ENCODE measurements at regions not wholly inside any gene's neighbourhood (a gene's known extent, or its start where the extent isn't known, plus 50 kb on each side); places are given as distances from the start of the nearest gene placed in this dataset.

DNA sequence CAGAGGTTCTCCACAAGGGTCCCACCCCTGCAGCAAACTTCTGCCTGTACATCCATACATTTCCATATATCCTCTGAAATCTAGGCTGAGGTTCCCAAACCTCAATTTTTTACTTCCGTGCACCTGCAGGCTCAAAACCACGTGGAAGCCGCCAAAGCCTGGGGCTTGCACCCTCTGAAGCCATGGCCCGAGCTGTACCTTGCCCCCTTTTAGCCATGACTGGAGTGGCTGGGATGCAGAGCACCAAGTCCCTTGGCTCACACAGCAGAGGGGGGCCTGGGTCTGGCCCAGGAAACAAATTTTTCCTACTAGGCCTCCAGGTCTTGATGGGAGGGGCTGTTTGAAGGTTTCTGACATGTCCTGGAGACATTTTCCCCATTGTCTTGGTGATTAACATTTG is 84.4 kb downstream of the FSCB start:
- POLR2A ChIA-PET = no interaction called here

DNA sequence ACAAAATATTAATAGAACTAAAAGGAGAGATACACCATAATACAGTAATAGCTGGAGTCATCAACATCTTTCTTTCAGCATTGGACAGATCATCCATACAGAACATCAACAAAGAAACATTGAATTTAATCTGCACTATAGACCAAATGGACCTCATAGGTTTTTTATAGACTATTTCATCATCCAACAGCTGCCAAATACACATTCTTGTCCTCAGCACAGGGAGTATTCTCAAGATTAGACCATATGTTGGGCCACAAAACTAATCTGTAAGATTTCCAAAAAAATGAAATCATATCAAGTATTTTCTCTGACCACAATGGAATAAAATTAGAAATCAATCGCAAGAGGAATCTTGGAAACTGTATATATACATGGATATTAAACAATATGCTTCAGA is 86.9 kb downstream of the FSCB start:
- CTCF ChIA-PET = no interaction called here
- DNase-seq (ENCODE audit: low read depth, low spot score) = no peak
- POLR2A ChIA-PET = no interaction called here
- TF ChIP-seq, protein P1, sequence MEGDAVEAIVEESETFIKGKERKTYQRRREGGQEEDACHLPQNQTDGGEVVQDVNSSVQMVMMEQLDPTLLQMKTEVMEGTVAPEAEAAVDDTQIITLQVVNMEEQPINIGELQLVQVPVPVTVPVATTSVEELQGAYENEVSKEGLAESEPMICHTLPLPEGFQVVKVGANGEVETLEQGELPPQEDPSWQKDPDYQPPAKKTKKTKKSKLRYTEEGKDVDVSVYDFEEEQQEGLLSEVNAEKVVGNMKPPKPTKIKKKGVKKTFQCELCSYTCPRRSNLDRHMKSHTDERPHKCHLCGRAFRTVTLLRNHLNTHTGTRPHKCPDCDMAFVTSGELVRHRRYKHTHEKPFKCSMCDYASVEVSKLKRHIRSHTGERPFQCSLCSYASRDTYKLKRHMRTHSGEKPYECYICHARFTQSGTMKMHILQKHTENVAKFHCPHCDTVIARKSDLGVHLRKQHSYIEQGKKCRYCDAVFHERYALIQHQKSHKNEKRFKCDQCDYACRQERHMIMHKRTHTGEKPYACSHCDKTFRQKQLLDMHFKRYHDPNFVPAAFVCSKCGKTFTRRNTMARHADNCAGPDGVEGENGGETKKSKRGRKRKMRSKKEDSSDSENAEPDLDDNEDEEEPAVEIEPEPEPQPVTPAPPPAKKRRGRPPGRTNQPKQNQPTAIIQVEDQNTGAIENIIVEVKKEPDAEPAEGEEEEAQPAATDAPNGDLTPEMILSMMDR (IDR thresholded peaks at IDR 0.05; ENCODE audit: low read depth, low read length) = no peak
- Histone ChIP-seq H3K9me3 (ENCODE audit: control insufficient read depth, insufficient read depth, low read length) (peaks cover 3% of the 10 kb centered on the region; the same call in 1 of the 2 replicates), H3K4me3 (ENCODE audit: low read depth, low read length) (no peak overlapping the region), H3K27me3 (ENCODE audit: control insufficient read depth, insufficient read depth, low read length) (no peaks in the 10 kb centered on the region), H3K27ac (ENCODE audit: low read depth, low read length) (no peak overlapping the region)

More for the DNA sequence above, 84.4 kb downstream of the FSCB start:
- no peak overlapping the region for H3K4me3 ChIP-seq (ENCODE audit: low read depth, low read length)
- no peak overlapping the region for H3K27ac ChIP-seq (ENCODE audit: low read depth, low read length)
- no peak for DNase-seq (ENCODE audit: low read depth, low spot score)
- TF ChIP-seq, protein P1 (IDR thresholded peaks at IDR 0.05; ENCODE audit: low read depth, low read length) = no peak
- peaks cover 3% of the 10 kb centered on the region; the same call in 1 of the 2 replicates for H3K9me3 ChIP-seq (ENCODE audit: control insufficient read depth, insufficient read depth, low read length)
- CTCF ChIA-PET = no interaction called here
- no peaks in the 10 kb centered on the region for H3K27me3 ChIP-seq (ENCODE audit: control insufficient read depth, insufficient read depth, low read length)

DNA sequence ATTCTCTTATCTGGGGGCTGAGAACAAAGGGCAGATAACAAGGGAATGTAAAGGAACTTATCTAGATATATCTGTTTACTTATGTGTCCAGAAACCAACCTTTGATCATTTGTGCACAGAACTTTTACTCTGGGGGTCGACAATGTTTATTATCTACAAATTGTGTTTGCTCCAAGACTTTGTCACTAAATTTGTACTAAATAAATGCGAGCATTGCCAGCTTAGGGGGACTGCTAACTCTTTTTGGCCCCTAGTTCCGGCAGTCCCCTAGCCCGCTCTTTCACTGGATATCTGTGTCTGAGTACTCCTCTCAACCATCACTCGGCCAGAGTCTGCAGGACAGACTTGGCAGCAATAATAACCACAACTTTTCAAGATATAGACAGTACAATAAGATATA is 88.2 kb downstream of the FSCB start:
- Histone ChIP-seq H3K27ac (ENCODE audit: low read depth, low read length) (no peak overlapping the region), H3K27me3 (ENCODE audit: control insufficient read depth, insufficient read depth, low read length) (no peaks in the 10 kb centered on the region), H3K4me3 (ENCODE audit: low read depth, low read length) (no peak overlapping the region), H3K9me3 (ENCODE audit: control insufficient read depth, insufficient read depth, low read length) (peaks cover 3% of the 10 kb centered on the region; the same call in 1 of the 2 replicates)
- no peak for DNase-seq (ENCODE audit: low read depth, low spot score)
- CTCF ChIA-PET = no interaction called here
- TF ChIP-seq, protein P1 (IDR thresholded peaks at IDR 0.05; ENCODE audit: low read depth, low read length) = no peak
- POLR2A ChIA-PET = no interaction called here

DNA sequence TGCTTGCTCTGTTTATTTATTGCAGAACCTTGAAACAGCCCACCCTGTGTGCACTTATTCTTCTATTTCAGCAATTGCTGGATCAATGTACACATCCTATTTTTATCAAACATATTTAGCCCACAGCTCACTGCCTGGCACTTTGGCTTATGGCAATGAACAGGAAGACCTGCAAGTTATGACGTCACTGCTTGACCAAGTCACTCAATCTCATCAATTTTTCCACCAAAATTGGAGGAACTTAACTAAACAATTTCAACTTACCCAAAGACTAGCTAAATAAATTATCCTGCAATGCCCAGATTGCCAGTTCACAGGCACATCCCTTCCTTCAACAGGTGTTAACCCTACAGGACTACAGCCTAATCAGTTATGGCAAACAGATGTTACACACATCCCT is 89.3 kb downstream of the FSCB start:
- no peak for DNase-seq (ENCODE audit: low read depth, low spot score)
- Histone ChIP-seq H3K9me3 (ENCODE audit: control insufficient read depth, insufficient read depth, low read length) (peaks cover 5% of the 10 kb centered on the region; the same call in 1 of the 2 replicates), H3K27me3 (ENCODE audit: control insufficient read depth, insufficient read depth, low read length) (no peaks in the 10 kb centered on the region), H3K4me3 (ENCODE audit: low read depth, low read length) (no peak overlapping the region), H3K27ac (ENCODE audit: low read depth, low read length) (no peak overlapping the region)
- ChIA-PET CTCF (no interaction called here), POLR2A (no interaction called here)
- TF ChIP-seq, protein P1 (IDR thresholded peaks at IDR 0.05; ENCODE audit: low read depth, low read length) = no peak

DNA sequence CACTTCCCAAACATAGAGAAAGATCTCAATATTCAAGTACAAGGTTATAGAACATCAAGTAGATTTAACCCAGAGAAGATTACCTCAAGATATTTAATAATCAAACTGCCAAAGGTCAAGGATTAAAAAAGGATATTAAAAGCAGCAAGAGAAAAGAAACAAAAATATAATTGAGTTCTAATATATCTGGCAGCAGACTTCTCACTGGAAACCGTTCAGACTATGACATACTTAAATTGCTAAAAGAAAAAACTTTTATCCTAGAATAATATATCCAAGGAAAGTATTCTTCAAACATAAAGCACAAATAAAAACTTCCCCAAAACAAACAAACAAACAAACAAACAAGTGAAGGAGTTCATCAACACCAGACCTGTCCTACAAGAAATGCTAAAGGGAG is 92.4 kb downstream of the FSCB start:
- TF ChIP-seq, protein P1 (IDR thresholded peaks at IDR 0.05; ENCODE audit: low read depth, low read length) = no peak
- POLR2A ChIA-PET = no interaction called here

More for the DNA sequence above, 92.4 kb downstream of the FSCB start:
- Histone ChIP-seq H3K4me3 (ENCODE audit: low read depth, low read length) (no peak overlapping the region), H3K27me3 (ENCODE audit: control insufficient read depth, insufficient read depth, low read length) (no peaks in the 10 kb centered on the region), H3K9me3 (ENCODE audit: control insufficient read depth, insufficient read depth, low read length) (peaks cover 2% of the 10 kb centered on the region; the same call in 1 of the 2 replicates), H3K27ac (ENCODE audit: low read depth, low read length) (no peak overlapping the region)
- DNase-seq (ENCODE audit: low read depth, low spot score) = no peak
- CTCF ChIA-PET = no interaction called here

Data from AG04450 (cell line).